COR-L47 (cell line): ENCODE measurements at regions not wholly inside any gene's neighbourhood (a gene's known extent, or its start where the extent isn't known, plus 50 kb on each side); places are given as distances from the start of the nearest gene placed in this dataset.
"Not testable (repeated sequence)": the region's sequence is repeated elsewhere in the genome, so short reads cannot be mapped to it uniquely, and the experiment has no call there.

Experiments
- DNase-seq: peaks from one replicate; lab custom pipeline; 2025; lab: John Stamatoyannopoulos, UW

DNA sequence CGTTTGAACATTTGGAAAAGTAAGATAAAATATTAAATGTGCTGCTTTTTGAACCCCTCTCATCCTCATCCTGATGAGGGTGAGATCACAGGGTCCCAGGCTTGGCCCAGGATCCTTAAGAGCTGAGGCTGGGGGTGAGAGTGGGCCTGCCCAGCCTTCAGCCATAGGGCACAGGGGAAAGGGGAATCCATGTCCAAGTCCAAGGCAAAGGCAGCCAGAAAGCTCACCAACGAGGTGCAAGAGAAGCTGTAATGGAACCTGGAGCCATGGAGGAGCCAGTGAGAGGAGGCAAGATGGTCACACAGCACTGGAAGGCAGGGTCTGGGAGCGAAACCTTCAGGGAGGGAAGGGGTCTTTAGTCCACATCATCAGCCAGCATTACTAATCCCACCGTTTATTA is 191.9 kb downstream of the RRAGC start:
- no peak for DNase-seq

DNA sequence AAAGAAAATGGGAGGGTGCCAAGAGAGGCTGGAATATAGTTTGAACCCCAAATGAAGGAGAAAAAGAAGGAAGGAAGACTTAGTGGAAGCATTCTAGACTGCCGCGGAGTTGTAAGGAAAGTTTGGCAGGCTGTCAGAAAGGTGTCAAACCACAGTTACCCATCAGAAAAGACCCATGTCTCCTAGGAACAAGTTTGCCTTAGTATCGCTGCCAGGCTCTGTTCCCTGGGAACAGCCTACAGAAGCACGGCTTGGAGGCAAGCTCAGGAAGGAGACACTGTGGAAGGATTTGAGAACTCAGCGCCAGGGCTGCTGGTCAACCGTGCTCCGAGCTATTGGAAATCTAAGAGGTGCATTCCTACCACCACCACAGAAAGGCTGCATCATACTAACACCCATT is 197.4 kb downstream of the RRAGC start:
- DNase-seq, result no peak

DNA sequence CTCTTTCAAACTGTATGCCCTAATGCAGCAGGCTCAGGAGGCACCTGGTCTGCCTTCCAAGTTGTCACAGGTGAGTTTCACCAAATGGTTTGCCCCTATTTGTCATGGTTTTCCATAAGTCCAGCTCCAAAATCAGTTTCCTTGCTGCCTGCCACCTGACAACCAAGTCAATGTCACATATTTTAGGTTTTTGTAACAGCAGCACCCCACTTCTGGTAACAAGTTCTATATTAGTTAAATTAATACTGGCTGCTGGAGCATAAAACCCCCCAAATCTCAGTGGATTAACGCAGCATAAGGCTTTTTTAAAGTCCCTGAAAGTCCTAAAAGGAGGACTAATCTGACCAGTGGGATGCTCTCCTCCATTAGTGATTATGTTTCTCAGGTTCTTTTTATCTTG is 200.7 kb downstream of the RRAGC start:
- DNase-seq, result no peak

DNA sequence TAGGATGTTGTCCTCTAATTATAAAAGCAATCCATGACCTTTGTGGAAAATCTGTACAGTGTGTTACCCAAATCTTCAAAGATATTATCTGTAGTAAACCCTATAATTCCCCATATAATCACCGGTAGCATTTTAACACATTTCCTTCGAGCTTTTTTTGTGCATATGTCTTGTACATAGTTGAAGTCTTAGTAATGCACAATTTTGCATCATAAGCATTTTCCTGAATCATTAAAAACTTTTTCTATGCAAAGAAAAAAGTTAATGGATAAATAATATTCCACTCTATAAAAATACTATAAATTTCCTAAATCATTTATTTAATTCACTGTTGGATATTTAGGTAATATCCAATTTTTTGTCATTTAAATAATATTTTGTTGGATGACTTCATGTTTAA is 201.7 kb downstream of the RRAGC start:
- DNase-seq, result no peak

DNA sequence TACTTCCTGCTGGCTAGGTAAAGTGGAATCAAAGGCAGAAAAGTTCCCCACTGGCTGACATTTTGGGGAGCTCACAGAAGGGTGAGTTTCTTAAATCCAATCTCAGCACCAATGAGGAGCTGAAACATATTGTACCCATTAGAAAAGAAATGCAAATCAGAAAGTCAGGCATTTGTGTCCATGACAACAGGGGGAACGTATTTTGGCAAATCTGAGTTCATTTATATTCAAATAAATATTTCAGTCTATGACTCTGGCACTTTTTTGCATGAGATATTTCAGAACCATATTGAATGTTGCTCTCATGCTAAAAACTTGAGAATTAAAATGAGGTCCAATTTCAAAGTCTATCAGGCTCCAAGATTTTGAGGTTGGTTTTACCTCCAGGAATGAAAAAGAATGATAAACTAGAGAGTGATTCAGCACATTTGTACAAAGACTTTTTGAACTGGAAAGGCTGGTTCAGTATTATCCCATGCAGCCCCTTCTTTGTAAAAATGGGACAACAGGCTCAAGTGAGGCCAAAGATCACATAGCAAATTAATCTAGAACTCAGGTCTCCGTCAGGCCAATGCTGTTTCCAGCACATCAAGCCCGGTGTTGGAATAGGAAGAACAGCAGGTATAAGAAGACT is 202.2 kb downstream of the RRAGC start:
- DNase-seq, result no peak

DNA sequence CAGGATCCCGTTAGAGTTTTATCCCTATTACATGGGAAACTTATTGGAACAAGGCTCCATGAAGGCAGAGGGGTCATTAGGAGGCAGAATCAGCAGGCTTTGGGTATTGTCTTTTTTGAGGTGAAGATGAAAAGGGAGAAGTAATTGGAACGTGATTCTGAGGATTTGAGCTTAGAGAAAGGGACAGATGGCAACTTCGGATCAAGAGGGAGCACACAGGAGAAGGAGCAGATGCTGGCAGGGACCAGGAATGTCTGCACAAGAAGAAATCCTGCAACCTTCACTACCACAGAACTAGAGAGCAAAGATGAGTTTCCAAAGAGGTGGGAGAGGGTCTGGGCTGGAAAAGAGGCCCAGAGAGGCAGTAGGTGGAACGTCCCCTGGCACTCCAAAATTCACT is 202.8 kb downstream of the RRAGC start:
- no peak for DNase-seq

DNA sequence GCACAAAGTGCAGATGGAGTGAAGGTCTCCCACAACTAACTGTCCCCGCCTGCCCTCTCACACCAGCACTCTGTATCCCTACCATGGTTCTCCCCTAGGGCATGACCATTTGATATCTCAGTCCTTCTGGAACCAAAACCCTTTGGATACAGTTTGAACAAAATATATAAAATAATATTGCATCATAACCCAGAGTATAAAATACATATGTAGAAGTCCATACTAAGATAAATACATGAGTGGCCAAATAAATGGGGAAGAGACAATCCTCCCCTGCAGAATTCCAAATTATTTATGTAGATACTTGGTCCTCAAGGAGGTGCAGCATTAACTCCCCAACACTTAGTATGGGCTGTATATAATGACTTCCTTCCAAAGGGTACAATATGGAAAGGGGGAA is 207.4 kb downstream of the RRAGC start:
- no peak for DNase-seq

DNA sequence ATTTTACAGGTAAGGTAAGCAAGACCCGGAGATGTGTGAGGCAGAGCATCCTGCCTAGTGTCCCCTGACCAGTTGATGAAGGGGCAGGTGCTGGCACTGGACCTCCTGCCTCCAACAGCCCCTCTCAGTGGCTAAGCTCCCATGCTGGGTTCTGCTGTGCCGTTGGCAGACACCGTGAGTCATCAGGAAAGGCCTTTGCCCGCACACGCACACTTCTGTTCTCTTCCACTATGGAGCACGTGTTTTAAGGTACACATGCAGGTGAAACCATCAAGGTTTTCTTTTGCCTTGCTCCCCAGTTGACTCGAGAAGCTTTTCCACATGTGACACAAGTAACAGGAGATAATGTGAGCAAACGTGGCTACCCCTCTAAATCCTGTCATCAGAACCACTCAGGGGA is 207.9 kb downstream of the RRAGC start:
- no peak for DNase-seq

DNA sequence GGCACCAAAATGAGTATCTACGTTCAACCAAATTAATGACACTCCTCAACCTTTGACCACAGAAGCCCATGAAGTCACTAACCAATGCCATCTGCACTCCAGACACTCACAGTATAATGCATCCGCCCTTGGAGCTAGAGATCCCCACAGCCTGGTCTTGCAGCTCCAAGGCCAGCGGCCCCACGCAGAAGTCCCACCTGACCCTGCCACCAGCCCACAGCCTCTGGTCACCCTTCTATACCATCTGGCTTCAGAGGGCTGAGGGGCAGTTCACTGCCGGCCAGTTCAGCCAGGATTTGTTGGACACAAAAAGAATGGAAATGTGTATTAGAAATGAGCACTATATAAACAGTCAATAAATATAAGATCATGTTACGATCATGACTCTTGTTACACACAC is 211.2 kb downstream of the RRAGC start:
- DNase-seq, result no peak

DNA sequence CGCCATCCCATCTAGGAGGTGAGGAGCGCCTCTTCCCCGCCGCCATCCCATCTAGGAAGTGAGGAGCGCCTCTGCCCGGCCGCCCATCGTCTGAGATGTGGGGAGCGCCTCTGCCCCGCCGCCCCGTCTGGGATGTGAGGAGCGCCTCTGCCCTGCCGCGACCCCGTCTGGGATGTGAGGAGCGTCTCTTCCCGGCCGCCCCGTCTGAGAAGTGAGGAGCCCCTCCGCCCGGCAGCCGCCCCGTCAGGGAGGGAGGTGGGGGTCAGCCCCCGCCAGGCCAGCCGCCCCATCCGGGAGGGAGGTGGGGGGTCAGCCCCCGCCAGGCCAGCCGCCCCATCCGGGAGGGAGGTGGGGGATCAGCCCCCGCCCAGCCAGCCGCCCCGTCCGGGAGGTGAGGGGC is 212.2 kb downstream of the RRAGC start:
- DNase-seq, result not testable (repeated sequence)

DNA sequence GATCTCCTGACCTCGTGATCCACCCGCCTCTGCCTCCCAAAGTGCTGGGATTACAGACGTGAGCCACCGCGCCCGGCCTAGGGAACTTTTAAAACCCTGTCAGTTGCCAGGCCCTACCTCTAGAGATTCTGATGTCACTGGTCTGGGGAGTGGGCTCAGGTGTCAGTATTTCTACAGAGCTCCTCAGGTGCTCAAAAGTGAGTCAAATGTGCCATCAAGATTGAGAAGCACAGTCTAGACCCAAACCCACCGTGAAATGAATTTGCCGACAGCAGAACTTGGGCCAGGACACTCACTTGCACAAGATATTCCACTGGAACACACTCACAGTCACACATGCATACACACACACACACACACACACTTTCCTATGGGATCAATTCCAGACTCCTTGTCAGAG is 215.5 kb downstream of the RRAGC start:
- no peak for DNase-seq

DNA sequence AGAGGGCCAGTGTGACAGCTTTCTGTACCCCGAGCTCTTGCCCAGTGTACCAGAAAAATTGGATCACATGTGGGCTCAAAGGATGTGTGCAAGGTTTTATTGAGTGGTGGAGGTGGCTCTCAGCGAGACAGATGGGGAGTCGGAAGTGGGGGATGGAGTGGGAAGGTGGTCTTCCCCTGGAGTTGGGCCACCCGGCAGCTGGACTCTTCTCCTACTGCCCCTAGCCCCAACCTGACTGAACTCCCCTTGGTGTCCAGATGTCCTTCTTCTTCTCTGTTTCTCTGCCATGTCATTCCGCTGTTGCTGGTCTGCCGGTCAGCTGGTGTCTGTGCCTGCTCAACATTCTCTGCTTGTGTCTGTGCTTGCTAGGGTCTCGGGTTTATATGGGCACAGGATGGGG is 217.9 kb downstream of the RRAGC start:
- DNase-seq, result no peak

DNA sequence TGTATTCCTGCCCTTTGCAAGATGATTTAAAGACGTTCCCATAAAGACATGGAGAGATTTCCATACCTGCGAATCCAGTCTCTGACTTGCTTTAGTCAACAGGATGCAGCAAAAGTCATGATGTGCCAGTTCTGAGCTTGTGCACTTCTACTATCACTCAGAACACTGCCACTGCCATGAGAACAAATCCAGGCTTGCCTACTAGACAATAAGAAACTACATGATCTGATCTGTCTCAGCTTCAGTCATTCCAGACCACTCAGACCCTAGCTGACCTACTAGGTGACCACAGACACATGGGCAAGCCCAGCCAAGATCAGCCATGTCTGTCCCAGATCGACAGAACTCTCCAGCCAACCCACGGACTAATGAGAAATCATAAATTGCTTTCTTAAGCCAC is 219.2 kb downstream of the RRAGC start:
- no peak for DNase-seq

DNA sequence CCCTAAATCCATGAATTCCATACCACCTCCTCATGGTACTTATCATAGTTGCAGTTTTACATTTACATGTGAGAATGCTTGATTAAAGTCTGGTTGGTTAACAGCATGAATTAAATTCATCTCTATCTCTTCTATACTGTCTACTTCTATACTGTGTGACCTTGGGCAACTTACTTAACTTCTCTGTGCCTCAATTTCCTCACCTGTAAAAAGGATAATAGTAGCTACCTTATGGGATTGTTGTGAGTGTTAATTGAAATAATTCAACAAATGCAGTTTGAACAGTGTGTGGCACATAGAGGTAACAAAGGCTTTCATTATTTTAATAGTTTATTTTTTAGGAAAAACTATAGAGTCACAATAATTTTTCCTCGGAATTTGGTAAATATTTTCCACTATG is 231.3 kb downstream of the RRAGC start:
- no peak for DNase-seq

DNA sequence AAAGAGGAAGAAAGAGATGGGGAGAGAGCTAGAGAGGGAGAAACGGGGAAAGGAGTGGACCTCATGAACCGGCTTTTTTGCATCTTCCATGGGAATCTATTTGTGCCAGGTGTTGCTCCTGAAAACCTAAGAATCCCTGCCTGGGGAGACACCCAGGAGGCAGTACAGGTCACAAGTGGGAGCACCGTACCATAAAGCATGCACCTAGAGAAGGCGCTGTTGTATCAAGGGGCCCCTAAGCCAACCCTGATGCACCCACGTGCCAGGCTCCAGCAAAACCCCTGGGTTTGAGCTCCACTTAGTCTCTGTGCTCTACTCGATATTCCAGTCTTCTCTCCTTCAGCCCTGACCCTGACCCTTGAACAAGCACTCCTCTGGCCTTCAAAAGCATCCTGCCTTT is 233.6 kb downstream of the RRAGC start:
- DNase-seq, result no peak

DNA sequence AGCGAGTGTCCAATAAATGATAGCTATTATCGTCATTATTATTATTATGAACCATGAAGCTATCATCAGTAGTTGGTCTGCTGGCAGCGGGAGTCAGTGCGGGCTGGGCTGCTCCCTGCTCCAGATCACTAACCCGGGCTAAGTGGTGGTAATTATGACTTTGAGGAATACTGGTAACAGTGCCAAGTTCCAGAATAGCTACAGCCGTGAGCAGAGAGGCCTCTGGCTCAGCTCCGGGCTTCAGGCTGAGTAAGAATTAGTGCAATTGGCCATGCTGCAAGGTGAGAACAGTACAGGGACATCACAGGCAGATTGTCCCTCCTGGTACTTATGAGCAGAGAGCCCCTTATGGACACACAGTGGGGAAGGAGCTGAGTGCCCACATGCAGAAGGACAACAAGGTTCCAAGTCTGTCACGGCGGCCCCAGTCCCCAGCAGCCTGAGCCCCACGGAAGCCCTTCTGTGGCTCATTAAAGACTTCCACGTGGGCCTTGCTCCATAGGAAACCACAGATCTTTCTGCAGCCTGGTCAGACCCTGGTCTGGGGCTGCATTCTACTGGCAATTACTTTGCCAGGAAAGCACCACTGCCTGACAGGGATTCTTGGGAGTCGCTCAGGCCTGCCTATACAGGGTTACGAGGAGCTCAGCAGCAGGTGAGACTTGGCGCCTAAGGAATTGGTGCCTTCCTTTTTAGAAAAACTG is 235.1 kb downstream of the RRAGC start:
- peak; percentile 26 for DNase-seq

DNA sequence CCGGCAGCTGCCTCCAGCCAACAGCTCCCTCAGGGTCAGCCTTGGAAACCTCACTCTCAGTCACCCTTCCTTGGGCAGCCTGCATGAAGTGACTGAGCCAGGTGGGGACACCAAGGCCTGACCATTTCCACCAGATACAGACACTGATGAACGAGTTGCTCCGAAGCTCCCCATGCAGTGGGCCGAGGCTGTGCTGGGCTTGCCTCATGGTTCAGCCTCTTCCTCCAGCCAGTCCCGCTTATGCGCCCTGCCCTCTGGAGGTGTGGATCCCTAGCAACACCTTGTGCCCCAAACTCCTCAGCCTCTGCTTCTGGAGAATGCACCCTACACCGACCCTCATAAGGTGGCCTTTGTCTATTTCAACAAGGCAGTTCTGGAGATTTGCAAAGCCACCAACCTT is 236.0 kb downstream of the RRAGC start:
- DNase-seq, result no peak

DNA sequence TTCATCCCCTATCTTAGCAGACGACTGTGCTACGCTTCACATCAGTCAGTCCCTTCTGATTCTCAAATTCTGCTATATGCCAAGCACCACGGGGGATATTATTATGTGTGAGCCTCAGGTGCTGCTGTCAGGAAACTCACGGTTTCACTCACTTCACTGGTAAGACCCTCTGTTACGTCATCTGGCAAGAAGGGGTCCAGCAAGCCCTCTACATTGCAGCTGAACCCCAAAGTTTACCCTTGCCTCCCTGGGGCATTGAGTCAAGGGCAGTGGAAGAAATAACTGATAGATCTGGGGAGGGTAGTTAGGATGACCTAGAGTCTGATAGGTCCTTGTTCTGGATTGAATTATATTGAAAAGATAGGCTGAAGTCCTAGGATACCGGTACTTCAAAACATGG is 237.4 kb downstream of the RRAGC start:
- DNase-seq, result no peak

DNA sequence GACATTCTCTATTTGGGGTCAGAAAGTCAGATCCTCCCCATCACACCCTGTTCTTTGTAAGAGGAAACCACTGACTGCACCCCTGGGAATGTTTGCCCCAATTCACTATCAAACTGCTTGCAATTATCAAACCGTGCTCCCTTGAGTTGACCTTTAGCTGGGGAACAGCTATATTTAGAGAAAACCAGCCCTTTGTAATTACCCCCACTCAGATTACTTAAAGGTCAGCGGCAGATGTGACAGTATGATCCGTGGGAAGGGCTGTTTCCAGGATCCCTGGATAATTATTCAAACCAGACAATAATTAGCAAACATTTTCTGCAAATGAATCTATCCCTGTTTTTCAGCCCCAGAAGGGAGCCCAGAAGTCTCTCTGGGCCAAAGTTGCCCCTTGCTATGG is 242.7 kb downstream of the RRAGC start:
- no peak for DNase-seq

DNA sequence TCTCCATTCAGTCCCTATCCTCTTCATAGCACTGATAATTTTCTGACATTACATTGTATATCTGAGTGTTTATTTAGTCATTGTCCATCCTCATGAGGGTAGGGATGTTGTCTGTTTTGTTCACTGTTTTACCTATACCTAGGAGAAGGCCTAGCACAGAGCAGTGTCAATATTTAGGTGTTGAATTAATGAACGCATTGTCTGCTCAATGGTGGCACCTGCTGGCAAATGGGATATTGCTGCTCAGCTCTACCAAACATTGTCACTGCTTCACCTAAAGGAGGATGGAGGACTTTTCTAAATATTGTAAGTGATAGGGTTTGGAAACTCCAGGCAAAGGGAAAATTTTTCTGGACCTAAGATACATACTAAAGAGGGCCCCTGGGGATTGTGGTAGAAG is 243.9 kb downstream of the RRAGC start:
- no peak for DNase-seq

DNA sequence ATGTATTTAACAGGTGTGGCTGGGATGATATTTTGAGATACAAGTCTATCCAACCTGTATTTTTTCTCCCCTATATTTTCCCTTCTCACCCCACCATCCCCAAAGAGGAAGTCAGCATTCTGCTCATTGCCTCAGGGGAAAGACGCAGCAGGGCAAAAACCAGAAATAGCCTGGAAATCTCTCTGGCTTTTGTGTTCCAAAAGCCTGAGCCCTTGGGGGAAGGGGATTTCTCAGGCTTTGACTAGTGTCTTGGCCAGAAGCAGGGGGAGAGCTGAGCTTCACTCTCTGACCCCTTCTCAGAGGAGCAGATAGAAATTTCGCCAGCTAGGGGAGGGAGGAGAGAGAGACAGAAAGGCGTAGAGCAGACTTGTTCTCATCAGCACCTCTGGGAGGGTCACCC is 244.7 kb downstream of the RRAGC start:
- DNase-seq, result no peak

DNA sequence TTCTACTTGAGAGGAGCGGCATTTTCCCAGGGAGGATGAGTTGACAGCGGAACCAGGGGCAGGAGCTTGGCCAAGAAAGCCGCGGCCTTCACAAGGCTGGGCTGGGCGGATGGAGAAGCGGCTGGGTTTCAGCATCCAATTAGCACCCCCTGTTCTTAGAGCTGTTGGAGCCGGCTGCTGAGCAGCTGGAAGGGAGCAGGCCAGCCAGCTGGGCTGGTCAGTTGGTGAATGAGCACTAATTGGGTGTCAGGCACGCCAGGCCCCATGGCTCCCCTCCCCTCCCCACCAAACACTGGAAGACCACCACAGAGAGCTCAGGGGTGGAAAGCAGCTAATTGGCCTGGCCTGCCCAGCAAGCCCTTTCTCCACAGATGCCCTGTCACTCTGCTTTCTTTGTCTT is 245.6 kb downstream of the RRAGC start:
- no peak for DNase-seq

DNA sequence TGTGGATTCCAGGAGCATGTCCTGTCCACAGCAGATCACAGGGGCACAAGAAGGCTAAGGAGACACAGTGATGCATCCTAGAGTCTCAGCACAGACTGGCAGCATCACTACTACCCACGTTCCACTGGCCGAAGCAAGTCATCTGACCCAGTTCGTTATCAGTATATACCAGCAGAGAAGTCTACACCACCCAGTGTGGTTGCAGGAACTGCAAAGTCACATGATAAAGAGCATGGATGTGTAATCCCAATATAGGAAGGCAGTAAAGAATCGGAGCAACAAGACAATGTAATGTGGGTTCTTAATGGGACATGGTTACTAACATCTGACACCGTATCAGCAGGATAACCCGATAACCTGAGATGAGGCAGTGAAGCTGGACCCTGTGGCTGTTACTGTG is 246.6 kb downstream of the RRAGC start:
- no peak for DNase-seq

DNA sequence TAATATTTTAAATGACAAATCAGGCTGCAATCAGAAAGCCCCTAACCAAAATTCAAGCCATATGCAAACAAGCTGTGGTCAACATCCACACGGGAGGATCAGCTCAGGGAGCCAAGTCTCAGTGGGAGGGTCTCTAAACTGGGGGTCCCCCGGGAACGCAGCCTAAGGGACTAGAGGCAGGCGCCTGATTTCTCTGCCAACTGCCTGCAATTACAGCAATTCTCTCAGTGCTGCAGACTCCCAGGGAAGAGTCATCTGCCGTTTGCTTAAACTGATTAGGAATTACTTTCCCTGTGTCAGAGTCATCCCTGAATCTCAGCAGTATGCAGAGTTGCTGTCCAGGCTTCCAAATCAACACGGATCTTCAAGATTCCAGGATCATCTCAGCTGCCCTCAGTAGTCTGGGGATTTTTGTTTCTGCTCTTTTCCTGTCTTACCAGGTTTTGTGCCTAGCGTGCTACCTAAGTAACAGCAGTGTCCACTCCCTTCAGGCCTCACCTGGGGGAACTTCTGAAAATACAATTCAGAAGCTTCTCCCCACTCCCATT is 247.8 kb downstream of the RRAGC start:
- no peak for DNase-seq
